ENCODE measurements at regions not wholly inside any gene's neighbourhood (a gene's known extent, or its start where the extent isn't known, plus 50 kb on each side); places are given as distances from the start of the nearest gene placed in this dataset.

GRCh38 chr10:126777714-126778113 lies 107.2 kb upstream of the C10orf90 start:
- Histone ChIP-seq H3K4me3 (no peak overlapping the region), H3K4me1 (no peaks in the 10 kb centered on the region), H3K9me3 (no peaks in the 10 kb centered on the region), H3K36me3 (ENCODE audit: low read depth, missing control alignments) (no peaks in the 10 kb centered on the region), H3K27ac (no peak overlapping the region), H3K27me3 (no peaks in the 10 kb centered on the region)
- TF ChIP-seq POLR2A (IDR thresholded peaks at IDR 0.05), result no peak
- TF ChIP-seq, protein P1, sequence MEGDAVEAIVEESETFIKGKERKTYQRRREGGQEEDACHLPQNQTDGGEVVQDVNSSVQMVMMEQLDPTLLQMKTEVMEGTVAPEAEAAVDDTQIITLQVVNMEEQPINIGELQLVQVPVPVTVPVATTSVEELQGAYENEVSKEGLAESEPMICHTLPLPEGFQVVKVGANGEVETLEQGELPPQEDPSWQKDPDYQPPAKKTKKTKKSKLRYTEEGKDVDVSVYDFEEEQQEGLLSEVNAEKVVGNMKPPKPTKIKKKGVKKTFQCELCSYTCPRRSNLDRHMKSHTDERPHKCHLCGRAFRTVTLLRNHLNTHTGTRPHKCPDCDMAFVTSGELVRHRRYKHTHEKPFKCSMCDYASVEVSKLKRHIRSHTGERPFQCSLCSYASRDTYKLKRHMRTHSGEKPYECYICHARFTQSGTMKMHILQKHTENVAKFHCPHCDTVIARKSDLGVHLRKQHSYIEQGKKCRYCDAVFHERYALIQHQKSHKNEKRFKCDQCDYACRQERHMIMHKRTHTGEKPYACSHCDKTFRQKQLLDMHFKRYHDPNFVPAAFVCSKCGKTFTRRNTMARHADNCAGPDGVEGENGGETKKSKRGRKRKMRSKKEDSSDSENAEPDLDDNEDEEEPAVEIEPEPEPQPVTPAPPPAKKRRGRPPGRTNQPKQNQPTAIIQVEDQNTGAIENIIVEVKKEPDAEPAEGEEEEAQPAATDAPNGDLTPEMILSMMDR (IDR thresholded peaks at IDR 0.05), result no peak
- intact Hi-C loops (cut with DNase I; ENCODE audit: low total_unique reads), result no loop called here
- no peak for DNase-seq
- WGBS, 2 donors, result 78 to 84% methylated on average over 9 to 10 of the region's 10 CpGs

GRCh38 chr10:126781450-126782216 lies 111.1 kb upstream of the C10orf90 start:
- DNase-seq, result no peak
- intact Hi-C loops (cut with DNase I; ENCODE audit: low total_unique reads), result no loop called here
- Histone ChIP-seq H3K27ac (no peak overlapping the region), H3K4me1 (no peaks in the 10 kb centered on the region), H3K36me3 (ENCODE audit: low read depth, missing control alignments) (no peaks in the 10 kb centered on the region), H3K9me3 (no peaks in the 10 kb centered on the region), H3K27me3 (no peaks in the 10 kb centered on the region), H3K4me3 (no peak overlapping the region)
- TF ChIP-seq POLR2A (IDR thresholded peaks at IDR 0.05), result no peak
- TF ChIP-seq, protein P1 (IDR thresholded peaks at IDR 0.05), result no peak
- WGBS, 2 donors, result 50 to 55% methylated on average over 3 of the region's 3 CpGs

DNA sequence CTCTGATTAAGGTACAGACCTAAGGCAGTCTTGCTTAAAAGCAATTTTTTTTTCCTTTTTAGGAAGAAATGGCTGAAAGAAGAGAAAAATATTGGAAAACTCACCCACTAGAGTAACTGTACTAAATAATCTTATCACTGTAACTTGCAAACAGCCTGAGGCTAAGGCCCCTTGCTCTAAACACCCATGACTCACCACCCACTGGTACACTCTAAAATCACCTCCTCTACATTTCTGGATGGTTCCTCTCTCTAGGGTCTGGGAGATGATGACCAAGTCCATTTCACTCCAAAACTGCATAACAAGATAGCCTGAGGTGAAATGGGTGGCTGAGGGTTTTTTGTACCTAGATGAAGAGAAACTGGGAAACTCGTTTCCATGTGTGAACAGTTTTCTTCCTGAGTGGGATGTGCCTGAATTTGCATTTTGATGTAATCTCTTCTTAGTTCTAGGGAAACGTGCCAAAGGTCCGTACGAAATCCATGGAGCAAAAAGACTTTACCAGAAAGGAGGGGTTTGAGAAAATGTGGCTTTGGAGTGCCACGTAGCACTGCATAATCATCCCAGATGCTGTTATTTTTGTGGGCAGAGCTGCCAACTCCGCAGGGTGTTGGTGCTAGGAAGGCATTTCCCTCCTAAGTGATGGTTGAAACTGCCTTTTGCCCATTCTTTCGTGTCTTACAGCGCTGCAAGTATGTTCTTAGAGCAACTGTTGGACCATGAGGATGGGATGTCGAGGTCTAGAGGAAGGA lies 113.5 kb upstream of the C10orf90 start:
- no peak for DNase-seq
- Histone ChIP-seq H3K4me1 (no peaks in the 10 kb centered on the region), H3K9me3 (no peaks in the 10 kb centered on the region), H3K27ac (no peak overlapping the region), H3K4me3 (no peak overlapping the region), H3K27me3 (no peaks in the 10 kb centered on the region), H3K36me3 (ENCODE audit: low read depth, missing control alignments) (no peaks in the 10 kb centered on the region)
- 66 to 76% methylated on average over 8 to 9 of the region's 9 CpGs for WGBS, 2 donors
- TF ChIP-seq, protein P1 (IDR thresholded peaks at IDR 0.05), result no peak
- TF ChIP-seq POLR2A (IDR thresholded peaks at IDR 0.05), result no peak
- intact Hi-C loops (cut with DNase I; ENCODE audit: low total_unique reads), result no loop called here

DNA sequence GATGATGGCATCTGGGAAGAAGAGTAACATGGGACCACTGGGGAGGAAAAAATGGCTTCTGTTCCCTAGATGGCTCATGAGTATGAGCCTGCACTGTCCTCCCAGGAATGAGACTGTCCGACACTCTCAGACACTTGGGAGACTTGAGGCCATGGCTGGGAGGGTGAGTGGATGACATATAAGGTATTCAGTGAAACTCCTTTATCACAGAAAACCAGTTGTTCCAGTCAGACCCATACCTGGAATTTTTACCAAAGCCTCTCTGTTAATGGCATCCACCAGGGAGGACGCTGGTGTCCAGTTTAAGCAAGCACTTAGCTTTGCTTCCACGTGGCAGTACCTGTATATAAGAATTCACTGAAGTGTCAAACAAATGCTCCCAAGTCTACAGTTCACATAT lies 116.7 kb upstream of the C10orf90 start:
- 86 to 91% methylated on average over 2 to 3 of the region's 3 CpGs for WGBS, 2 donors
- Histone ChIP-seq H3K4me3 (no peak overlapping the region), H3K27ac (no peak overlapping the region), H3K36me3 (ENCODE audit: low read depth, missing control alignments) (no peaks in the 10 kb centered on the region), H3K4me1 (no peaks in the 10 kb centered on the region), H3K9me3 (no peaks in the 10 kb centered on the region), H3K27me3 (no peaks in the 10 kb centered on the region)
- no peak for TF ChIP-seq POLR2A (IDR thresholded peaks at IDR 0.05)
- TF ChIP-seq, protein P1 (IDR thresholded peaks at IDR 0.05), result no peak
- no peak for DNase-seq
- intact Hi-C loops (cut with DNase I; ENCODE audit: low total_unique reads), result no loop called here

Measured in testis (tissue), 2 donors.